Right forelimb (tissue), 1 donor: ENCODE measurements at regions not wholly inside any gene's neighbourhood (a gene's known extent, or its start where the extent isn't known, plus 50 kb on each side); places are given as distances from the start of the nearest gene placed in this dataset.
"Not testable (repeated sequence)": the region's sequence is repeated elsewhere in the genome, so short reads cannot be mapped to it uniquely, and the experiment has no call there.

Experiments
- DNase-seq: peaks from one replicate; pipeline ENCODE4 v3.0.0-alpha.2; 2018

GRCh38 chr6:91241946-91242613 lies 655.2 kb upstream of the MAP3K7 start:
- no peak for DNase-seq

DNA sequence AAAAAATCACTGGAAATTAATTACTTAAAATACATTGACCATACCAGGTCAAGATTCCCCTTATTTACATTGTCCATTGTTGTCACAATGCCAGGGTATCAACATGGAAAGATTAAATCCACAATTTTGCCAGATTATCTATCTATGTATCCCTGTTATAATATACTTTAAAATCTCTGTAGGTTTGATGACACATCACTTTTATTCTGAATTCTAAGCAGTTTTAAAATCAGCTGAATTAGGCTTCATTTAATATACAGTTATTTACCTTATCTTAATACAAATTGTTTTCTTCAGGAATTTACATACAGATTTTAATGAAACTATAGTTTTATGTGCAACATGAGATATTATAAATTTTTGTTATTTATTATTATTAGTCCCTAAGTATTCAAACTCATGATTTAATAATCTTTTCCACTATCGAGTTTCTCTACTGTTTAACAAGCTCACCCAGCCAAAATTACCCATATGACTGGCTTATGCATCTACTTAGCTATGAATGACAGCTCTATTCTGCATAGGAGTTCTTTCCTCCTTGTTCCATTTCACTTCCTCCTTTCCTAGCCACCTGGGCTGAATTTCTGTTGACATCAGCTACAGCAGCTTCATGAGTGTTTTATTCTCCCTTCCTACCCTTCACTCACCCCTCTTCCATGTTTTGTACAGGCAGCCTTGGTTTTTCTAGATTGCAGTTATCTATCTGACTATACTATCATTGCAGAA lies 654.2 kb upstream of the MAP3K7 start:
- DNase-seq, result no peak

DNA sequence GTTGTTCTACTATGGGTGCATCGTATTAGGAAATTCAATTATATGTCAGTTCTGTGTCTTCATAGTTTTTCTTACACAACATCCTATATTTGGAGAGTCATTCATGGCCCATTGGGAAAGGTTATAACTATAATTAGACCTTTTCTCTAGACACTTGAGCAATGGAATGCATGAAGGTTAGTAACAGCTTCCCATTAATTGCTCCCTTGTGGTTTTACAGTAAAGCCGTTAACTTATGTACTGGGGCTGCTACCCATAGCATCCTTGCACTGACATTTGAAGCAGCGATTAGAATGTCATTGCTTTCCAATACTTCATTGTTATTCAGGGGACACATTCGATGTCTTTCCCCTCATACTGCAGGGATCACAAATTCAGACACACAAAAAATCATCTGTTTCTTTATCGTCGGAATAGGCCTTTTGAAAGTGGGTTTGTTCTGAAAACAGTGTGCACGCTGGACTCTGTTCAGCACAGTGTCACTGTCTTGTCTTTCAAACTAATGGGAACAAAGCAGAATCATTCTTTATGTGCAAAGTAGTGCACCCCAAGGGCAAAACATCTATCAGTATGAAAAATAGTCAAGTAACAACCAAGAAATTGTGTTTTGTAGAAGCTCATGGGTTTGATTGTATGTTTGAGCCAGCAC lies 634.3 kb upstream of the MAP3K7 start:
- no peak for DNase-seq

DNA sequence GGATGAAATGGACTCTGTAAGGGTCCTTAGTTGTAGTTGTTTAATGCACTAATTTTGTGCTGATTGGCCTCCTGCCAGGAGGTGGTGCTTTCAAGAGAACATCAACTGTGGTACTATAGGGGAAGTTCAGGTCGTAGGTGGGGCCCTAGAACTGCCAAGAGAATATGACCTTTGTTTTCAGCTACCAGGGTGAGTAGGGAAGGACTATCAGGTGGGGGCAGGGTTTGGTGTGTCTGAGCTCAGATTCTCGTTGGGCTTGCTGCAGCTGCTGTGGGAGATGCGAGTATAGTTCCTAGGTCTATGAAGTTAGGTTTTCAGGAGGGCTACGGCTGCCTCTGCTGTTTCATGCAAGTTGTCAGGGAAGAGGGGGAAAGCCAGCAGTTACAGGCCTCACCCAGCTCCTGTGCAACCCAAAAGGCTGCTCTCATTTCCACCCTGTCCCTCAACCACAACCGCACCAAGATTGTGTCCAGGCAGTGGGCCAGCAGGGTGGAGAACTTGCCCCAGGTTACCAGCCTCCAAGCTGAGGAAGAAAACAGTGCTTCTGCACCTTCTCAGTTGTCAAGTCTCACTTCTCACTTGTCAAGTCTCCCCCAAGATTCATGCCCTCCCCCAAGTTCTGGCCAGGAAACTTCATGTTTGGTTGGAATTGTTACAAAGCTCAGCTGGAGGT lies 626.5 kb upstream of the MAP3K7 start:
- no peak for DNase-seq

- DNase-seq, result no peak
These were observed 611.9 kb upstream of the MAP3K7 start for GRCh38 chr6:91198588-91199255.

DNA sequence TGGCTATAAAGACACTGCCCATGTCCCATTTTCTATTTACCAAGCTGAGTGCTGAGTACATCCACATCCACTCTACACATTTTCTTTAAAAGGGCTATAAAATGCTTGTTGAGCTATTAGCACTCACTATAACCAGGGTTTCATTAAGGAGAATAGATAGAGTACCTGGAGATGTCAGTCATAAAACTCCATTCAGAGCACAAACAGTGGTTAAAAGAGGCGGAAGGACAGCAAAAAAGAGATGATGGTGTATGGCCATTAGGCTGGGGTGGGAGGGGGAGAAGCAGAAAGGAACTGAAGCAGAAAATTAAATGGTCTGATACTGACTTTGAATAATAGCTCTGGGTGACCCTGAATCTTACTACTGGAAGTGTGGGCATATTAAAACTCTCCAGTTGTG lies 609.9 kb upstream of the MAP3K7 start:
- no peak for DNase-seq

- DNase-seq, result no peak
These were observed 606.6 kb upstream of the MAP3K7 start for GRCh38 chr6:91193446-91193845.

DNA sequence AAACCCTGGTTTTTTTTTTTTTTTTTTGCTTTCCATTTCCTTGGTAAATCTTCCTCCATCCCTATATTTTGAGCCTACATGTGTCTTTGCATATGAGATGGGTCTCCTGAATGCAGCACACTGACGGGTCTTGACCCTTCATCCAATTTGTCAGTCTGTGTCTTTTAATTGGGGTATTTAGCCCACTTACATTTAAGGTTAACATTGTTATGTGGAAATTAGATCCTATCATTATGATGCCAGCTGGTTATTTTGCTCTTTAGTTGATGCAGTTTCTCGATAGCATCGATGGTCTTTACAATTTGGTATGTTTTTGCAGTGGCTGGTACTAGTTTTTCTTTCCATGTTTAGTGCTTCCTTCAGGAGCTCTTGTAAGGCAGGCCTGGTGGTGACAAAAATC lies 603.2 kb upstream of the MAP3K7 start:
- DNase-seq, result not testable (repeated sequence)

GRCh38 chr6:91185072-91185471 lies 598.2 kb upstream of the MAP3K7 start:
- no peak for DNase-seq

GRCh38 chr6:91181416-91181815 lies 594.5 kb upstream of the MAP3K7 start:
- DNase-seq, result no peak

- DNase-seq, result no peak
These were observed 586.8 kb upstream of the MAP3K7 start for GRCh38 chr6:91173651-91174050.

DNA sequence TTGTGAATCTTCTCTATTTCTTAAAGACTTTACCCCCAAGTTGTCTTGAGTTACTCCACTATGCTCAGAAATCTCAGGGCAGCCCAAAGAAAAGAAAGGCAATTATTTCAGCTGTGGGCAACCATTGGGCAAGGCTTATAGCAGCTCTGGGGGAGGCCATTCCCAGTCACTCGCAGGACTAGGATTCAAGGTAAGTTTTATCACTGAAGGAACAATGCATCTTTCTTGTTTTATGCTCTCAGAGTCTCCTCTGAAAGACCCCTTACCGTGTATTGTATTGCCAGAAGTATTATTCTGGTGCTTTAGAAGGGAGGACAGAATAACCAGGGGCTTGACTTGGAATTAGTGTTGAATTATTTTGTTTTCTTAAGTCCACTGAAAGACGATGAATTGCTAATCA lies 586.3 kb upstream of the MAP3K7 start:
- no peak for DNase-seq

GRCh38 chr6:91171754-91172462 lies 585.0 kb upstream of the MAP3K7 start:
- DNase-seq, result no peak

- DNase-seq, result no peak
These were observed 581.0 kb upstream of the MAP3K7 start for GRCh38 chr6:91167846-91168245.

DNA sequence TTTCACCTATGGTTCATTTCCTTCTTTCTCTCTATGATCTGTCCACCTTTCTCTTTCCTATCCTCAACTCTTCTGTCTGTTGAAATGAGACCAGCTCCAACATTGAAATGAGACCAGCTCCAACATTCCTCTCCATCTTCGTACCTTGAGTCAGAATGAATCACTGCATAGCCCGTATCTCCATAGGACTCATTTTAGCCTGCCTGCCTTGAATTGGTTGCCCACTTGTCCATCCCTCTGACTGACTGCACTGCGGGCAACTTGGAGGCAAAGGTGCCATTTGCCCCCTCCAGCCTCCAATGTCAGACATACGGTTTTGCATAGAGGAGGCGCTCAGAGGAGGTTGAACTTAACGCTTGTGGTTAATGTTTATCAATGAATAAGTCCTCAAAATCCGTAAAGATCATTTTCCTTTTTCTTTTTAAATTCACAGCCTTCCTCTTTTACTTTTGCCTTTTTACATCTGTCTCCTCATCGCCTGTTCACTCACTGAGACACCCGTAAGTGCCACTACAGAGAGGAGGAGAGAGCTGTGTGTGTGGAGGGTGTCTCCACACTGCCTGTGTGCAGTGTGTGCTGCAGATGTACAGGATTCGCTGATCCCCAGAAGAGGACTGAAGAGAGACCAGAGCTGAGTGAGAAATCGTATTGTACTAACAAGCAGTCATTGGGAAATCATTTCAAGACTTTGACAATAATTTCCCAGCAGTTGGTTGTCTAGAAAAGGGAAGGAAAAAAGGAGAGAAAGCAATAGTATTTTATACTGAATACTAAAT lies 579.6 kb upstream of the MAP3K7 start:
- DNase-seq, result no peak

- DNase-seq, result no peak
These were observed 577.2 kb upstream of the MAP3K7 start for GRCh38 chr6:91164105-91164504.

DNA sequence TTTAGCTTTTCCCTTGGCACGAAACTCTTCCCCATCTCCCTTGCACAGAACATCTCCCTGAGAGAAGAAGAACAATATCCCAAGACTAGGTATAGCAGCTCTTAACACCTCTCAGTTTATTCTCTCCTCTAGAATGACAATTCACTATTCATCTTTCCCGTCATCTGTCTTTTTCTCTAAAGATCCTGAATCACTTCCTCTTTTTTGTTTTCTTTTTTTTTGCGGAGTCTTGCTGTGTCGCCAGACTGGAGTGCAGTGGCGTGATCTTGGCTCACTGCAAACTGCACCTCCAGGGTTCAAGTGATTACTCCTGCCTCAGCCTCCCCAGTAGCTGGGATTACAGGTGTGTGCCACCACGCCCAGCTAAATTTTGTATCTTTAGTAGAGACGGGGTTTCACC lies 574.4 kb upstream of the MAP3K7 start:
- no peak for DNase-seq

DNA sequence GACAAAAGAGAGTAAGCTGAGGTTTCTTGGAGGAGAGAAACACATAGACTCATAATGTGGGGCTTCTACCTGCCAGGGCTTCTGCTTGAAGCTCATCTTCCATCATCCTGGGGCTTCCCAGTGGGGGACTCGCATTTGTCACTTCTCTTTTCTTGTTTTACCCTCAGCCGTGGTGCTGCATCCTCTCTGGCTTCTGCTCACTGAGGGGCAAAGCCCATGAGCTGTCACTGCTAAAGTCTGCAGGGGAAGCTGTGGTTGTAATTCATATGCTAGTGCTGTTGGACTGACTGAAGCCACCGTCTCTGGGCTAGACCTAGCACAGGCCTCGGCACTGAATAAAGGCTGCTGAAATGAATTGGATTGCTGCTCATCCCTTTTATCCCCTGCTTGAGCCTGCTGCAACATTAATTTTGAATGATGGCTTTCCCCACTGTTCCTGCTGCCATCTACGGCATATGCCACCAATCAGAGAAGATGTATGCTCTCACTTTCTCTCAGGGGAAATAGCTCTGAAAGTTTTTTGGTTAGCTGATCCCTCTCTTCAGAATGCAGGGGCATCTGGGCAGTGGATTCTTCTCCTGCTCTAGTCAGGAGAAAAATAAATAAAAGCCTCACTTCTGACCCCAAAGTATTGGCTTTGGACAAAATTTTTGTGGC lies 568.4 kb upstream of the MAP3K7 start:
- DNase-seq, result no peak

- no peak for DNase-seq
These were observed 566.0 kb upstream of the MAP3K7 start for GRCh38 chr6:91152824-91153223.

GRCh38 chr6:91149956-91150705 lies 563.3 kb upstream of the MAP3K7 start:
- no peak for DNase-seq
